IPS DF 6.9 (cell line): ENCODE measurements at regions not wholly inside any gene's neighbourhood (a gene's known extent, or its start where the extent isn't known, plus 50 kb on each side); places are given as distances from the start of the nearest gene placed in this dataset.

ENCODE experiments used
- DNase-seq: peaks from one replicate; pipeline ENCODE4 v3.0.0-alpha.2; 2013; ENCODE audit warnings: low read depth, low spot score
- H3K27ac ChIP-seq: one replicate; pipeline ENCODE4 v1.5.1; 2013; ENCODE audit warnings: low read length, control low read depth
- H3K27me3 ChIP-seq: 2 replicates; pipeline ENCODE4 v1.6.1; 2013; ENCODE audit warnings: mild to moderate bottlenecking, low read length; ENCODE audit not compliant: control insufficient read depth, insufficient read depth
- H3K36me3 ChIP-seq: 2 replicates; pipeline ENCODE4 v1.6.1; 2013; ENCODE audit warnings: low read length; ENCODE audit not compliant: control insufficient read depth, insufficient read depth
- H3K4me1 ChIP-seq: 2 replicates; pipeline ENCODE4 v1.6.1; 2013; ENCODE audit warnings: low read length; ENCODE audit not compliant: control insufficient read depth, insufficient read depth
- H3K4me3 ChIP-seq: 2 replicates; pipeline ENCODE4 v1.5.1; 2013; ENCODE audit warnings: mild to moderate bottlenecking, low read length
- H3K9me3 ChIP-seq: 2 replicates; pipeline ENCODE4 v1.6.1; 2013; ENCODE audit warnings: low read length, inconsistent platforms; ENCODE audit not compliant: control insufficient read depth, insufficient read depth
- WGBS: extraction: QIAGEN DNeasy Blood & Tissue Kit; methylation state at CpG from one replicate; pipeline ENCODE4 v1.1.7; 2013; ENCODE audit warnings: mixed read lengths, missing lambda C conversion rate; ENCODE audit not compliant: insufficient read length, insufficient coverage; 5-methylcytosine and 5-hydroxymethylcytosine counted together

DNA sequence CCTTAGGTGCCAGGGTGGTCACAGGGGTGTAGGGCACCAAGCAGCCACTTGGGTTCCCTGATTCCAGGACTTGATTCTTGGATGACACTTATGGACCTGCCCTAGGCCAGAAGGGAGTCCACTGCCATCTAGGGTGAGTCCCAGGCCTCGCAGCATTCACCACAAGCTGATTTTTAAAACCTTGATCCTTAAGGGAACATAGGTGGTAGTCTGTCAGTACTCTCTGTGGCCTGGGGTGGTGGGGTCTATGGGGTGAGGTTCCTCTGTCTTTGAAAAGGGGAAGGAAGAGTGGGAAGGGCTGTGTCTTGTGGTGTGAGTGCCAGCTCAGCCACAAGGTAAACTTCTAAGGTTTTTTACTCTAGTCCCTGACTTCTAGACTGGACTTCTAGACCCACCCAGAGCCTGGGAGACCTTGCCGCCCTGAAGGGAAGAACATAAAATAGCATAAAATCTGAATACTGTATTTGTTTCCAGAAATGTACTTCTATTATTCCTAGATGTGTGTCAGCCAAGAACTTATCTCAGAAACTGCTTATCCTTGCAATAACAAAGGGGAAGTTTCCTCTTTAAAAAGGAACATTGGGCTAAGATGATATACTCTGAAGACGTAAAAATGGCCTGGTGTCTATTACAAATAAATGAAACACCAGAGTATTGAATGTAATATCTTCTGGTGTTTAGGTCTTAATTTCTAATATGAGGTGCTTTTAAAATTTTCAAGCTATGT, 757.3 kb downstream of the LTN1 start:
- no peak overlapping the region for H3K27ac ChIP-seq
- H3K9me3 ChIP-seq: no peaks in the 10 kb centered on the region
- no CpG with 5 or more reads among the region's 3 CpGs for WGBS
- no peaks in the 10 kb centered on the region for H3K27me3 ChIP-seq
- H3K4me3 ChIP-seq: no peak overlapping the region
- no peaks in the 10 kb centered on the region for H3K36me3 ChIP-seq
- H3K4me1 ChIP-seq: no peaks in the 10 kb centered on the region
- no peak for DNase-seq

DNA sequence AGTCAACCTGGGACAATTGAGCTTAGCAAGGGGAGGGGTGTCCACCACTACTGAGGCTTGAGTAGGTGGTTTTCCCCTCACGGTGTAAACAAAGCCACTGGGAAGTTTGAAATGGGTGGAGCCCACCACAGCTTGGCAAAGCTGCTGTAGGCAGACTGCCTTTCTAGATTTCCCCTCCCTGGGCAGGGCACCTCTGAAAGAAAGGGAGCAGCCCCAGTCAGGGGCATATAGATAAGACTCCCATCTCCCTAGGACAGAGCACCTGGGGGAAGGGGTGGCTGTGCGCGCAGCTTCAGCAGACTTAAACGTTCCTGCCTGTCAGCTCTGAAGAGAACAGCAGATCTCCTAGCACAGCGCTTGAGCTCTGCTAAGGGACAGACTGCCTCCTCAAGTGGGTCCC, 758.4 kb downstream of the LTN1 start:
- Histone ChIP-seq H3K4me3 (no peak overlapping the region), H3K9me3 (no peaks in the 10 kb centered on the region), H3K4me1 (no peaks in the 10 kb centered on the region), H3K27ac (no peak overlapping the region), H3K27me3 (no peaks in the 10 kb centered on the region), H3K36me3 (no peaks in the 10 kb centered on the region)
- no CpG with 5 or more reads among the region's 5 CpGs for WGBS
- no peak for DNase-seq

DNA sequence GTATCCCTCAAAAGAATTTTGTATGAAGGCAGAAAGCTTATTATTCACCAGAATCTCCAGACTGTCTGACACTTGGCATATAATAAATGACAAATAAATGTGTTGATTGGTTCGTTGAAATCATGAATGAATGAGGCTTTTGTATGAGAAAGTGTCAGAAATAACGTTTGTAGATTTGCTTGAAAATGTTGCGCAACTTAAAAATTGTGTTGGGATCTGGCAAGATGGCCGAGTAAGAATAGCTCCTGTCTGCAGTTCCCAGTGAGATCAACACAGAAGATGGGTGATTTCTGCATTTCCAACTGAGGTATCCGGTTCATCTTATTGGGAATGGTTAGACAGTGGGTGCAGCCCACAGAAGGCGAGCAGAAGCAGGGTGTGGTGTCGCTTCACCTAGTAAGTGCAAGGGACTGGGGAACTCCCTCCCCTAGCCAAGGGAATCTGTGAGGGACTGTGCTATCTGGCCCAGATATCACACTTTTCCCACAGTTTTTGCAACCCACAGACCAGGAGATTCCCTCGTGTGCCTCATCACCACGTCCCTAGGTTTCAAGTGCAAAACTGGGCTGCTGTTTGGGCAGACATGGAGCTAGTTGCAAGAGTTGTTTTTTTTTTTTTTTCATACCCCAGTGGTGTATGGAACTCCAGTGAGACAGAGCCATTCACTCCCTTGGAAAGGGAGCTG, 759.0 kb downstream of the LTN1 start:
- H3K4me1 ChIP-seq: no peaks in the 10 kb centered on the region
- H3K9me3 ChIP-seq: no peaks in the 10 kb centered on the region
- no peak for DNase-seq
- no peak overlapping the region for H3K4me3 ChIP-seq
- H3K27me3 ChIP-seq: no peaks in the 10 kb centered on the region
- 100% methylated on average over 1 of the region's 9 CpGs for WGBS
- no peak overlapping the region for H3K27ac ChIP-seq
- no peaks in the 10 kb centered on the region for H3K36me3 ChIP-seq

DNA sequence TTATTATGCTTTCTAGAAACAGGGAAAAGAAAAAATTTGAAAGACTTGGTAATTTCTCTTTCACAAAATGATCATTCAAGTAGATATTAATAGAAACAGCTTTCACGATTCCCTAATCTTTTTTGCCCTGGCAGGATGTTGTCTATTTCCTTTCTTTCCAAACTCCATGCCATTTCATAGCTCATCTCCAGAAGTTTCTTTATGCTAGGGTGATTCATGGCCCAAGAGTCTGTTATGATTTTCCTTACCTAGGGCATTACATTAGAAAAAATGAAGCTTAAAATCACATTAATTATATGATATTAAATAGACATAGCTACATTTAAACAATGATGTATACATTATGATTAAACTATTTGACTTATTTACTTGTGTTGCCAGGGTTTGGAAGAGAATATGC, 762.1 kb downstream of the LTN1 start:
- Histone ChIP-seq H3K27ac (no peak overlapping the region), H3K27me3 (no peaks in the 10 kb centered on the region)
- WGBS: no CpG with 5 or more reads among the region's 1 CpG

DNA sequence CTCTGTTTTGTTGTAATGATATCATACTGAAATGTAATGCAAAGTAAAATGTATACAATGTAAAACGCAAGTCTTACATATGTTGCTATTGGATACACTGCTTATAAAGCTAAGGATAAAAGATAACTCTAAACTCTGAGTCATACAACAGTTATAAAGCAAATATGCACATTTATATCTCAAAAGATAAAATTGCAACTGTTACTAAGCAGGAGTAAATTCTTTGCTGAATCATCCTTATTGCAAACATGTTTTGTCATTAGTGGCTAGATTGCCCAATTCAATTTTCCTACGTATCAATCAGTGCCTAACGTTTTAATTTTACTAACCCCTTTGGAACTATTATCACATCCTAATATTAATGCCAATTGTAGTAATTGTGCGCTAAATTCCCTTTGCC, 762.9 kb downstream of the LTN1 start:
- Histone ChIP-seq H3K36me3 (no peaks in the 10 kb centered on the region), H3K9me3 (no peaks in the 10 kb centered on the region), H3K4me3 (no peak overlapping the region), H3K4me1 (no peaks in the 10 kb centered on the region), H3K27me3 (no peaks in the 10 kb centered on the region), H3K27ac (no peak overlapping the region)
- WGBS: 100% methylated on average over 3 of the region's 4 CpGs
- no peak for DNase-seq

More for the DNA sequence above, 762.1 kb downstream of the LTN1 start:
- H3K4me1 ChIP-seq: no peaks in the 10 kb centered on the region
- no peak for DNase-seq
- H3K4me3 ChIP-seq: no peak overlapping the region
- no peaks in the 10 kb centered on the region for H3K36me3 ChIP-seq
- no peaks in the 10 kb centered on the region for H3K9me3 ChIP-seq

DNA sequence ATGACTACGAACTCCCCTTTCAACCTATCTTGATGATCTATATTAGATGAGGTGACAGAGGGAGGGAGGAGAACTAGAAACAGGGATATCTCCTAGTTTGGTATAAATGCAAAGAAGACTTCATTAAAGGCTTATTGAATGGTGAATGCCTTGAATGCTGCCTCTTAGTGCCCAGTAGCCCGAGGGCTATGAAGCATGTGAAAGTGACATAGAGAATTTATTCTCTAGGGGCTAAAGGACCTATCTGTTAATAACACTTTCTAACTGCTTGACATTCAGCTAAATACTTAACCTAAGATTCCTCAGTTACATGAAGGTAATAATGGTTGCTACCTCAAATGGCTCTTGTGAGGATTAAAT, 764.1 kb downstream of the LTN1 start:
- no CpG with 5 or more reads among the region's 2 CpGs for WGBS
- no peaks in the 10 kb centered on the region for H3K9me3 ChIP-seq
- H3K27ac ChIP-seq: no peak overlapping the region

DNA sequence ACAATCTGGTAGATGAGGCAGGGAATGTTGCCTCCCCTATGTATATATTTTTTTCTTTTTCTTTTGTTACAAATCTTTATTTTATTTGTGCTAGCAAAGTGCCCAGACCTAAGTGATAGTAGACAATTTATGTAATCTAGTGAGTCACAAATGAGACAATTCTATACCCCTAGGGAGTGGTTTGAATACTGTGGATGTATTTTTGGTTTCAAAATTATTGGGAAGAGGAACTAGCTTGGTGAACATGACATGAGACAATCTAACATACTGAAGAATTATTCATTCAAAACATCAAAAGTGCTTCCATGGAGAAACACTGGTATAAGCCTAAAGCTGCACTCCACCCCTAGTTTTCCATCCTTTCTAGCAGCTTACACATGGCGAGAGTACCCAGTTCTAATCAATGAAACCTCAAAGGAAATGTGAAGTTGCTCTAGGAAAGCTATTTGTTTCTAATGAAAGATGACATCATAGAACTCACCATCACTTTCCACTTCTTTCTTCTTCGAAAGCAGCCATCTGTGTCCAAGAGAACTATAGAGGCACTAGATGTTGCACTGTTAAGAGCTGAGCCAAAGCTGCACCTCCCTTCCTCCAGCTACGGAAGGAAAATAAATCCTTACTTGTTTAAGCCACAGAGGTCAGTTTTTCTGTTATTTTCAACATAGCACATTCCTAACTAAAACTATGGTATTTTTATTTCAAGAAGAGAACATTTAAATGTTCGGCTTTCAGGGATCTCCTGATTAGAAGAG, 764.6 kb downstream of the LTN1 start:
- Histone ChIP-seq H3K27me3 (no peaks in the 10 kb centered on the region), H3K4me1 (no peaks in the 10 kb centered on the region), H3K36me3 (no peaks in the 10 kb centered on the region), H3K9me3 (no peaks in the 10 kb centered on the region), H3K4me3 (no peak overlapping the region), H3K27ac (no peak overlapping the region)
- DNase-seq: no peak
- WGBS: no CpG with 5 or more reads among the region's 4 CpGs

More for the DNA sequence above, 764.1 kb downstream of the LTN1 start:
- Histone ChIP-seq H3K27me3 (no peaks in the 10 kb centered on the region), H3K4me1 (no peaks in the 10 kb centered on the region), H3K36me3 (no peaks in the 10 kb centered on the region), H3K4me3 (no peak overlapping the region)
- DNase-seq: no peak

DNA sequence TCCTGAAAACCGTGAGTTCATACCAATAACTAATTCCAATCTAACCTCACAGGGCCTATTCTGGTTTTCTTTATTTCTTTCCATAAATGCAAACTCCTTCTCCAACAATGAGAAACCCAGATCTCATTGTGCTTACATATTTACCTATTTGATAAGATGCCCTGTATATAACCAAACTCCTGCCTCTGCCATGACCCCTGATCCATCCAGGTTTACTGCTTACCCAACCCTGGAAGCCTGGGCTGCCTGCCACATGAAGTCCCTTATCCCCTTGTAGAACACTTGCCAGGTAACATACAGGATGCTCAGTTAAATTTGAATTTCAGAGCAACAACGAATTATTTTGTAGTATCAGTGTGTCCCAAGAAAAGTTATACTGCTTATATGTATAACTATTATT, 766.1 kb downstream of the LTN1 start:
- no peak for DNase-seq
- H3K27me3 ChIP-seq: no peaks in the 10 kb centered on the region
- H3K9me3 ChIP-seq: no peaks in the 10 kb centered on the region
- H3K36me3 ChIP-seq: no peaks in the 10 kb centered on the region
- no peak overlapping the region for H3K27ac ChIP-seq
- H3K4me1 ChIP-seq: no peaks in the 10 kb centered on the region
- H3K4me3 ChIP-seq: no peak overlapping the region
- WGBS: no CpG with 5 or more reads among the region's 2 CpGs

DNA sequence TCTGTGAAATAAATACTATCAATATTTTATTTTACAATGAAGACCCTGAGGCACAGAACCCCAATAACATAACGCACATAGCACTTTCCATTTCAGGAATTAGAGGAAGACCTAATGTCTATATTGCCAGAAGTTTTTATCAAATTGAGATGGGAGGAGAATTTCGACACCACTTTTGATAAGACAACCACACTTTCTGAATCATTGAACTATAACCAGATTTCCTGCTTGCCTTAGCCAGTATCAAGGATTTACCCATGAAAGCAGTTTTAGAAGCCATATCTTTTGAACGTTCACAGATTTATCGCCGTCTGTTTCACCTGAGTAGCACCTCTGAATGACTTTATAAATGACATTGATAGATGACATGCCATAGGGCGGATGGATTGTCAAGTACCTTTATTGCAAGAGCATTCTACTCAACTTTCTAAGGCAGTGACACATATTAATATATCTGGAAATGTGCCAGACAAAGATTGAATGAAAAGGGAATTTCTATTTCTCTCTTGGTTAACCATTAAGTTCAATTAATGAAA, 768.4 kb downstream of the LTN1 start:
- no peaks in the 10 kb centered on the region for H3K9me3 ChIP-seq
- no peak for DNase-seq
- H3K4me1 ChIP-seq: no peaks in the 10 kb centered on the region
- no CpG with 5 or more reads among the region's 6 CpGs for WGBS
- no peaks in the 10 kb centered on the region for H3K27me3 ChIP-seq
- no peak overlapping the region for H3K27ac ChIP-seq
- no peaks in the 10 kb centered on the region for H3K36me3 ChIP-seq
- no peak overlapping the region for H3K4me3 ChIP-seq

DNA sequence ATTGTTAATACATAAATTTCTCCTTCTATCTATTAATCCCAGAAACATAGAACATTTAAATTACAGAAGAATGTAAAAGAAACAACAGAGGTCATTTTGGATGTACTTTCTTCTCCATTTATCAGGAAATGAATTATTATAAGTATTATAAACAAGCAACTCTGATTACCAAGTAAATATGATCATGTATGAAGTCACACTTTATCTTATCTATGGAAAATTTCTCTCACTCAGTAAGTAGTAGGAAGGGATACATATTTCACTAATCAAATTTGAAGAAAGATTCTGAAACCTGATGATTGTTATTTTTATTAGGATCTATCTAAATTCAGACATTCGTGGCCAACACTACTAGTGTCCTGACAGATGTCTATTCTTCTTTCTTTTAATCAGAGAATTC, 770.7 kb downstream of the LTN1 start:
- no CpG with 5 or more reads among the region's 1 CpG for WGBS
- no peak for DNase-seq
- Histone ChIP-seq H3K27ac (no peak overlapping the region), H3K4me1 (no peaks in the 10 kb centered on the region), H3K27me3 (no peaks in the 10 kb centered on the region), H3K36me3 (no peaks in the 10 kb centered on the region), H3K9me3 (no peaks in the 10 kb centered on the region), H3K4me3 (no peak overlapping the region)
